OCI-LY1 (cell line): ENCODE measurements at regions not wholly inside any gene's neighbourhood (a gene's known extent, or its start where the extent isn't known, plus 50 kb on each side); places are given as distances from the start of the nearest gene placed in this dataset.

Experiments used
- H2AFZ ChIP-seq: fragments of 200-600 bp; sonication (generic), shearing (Covaris generic); 2 replicates; pipeline ENCODE4 v1.6.0; 2014; ENCODE audit warnings: antibody characterized with exemption, mild to moderate bottlenecking, low read length
- H3F3A ChIP-seq: fragments of 200-600 bp; sonication (generic), shearing (Covaris generic); 2 replicates; pipeline ENCODE4 v1.6.0; 2014; ENCODE audit warnings: mild to moderate bottlenecking, antibody characterized with exemption, low read length, moderate library complexity; ENCODE audit not compliant: insufficient read depth
- H3K27ac ChIP-seq: fragments of 200-600 bp; sonication (generic); 2 replicates; pipeline ENCODE4 v1.5.1; 2014; ENCODE audit warnings: low read length, mixed run types, mild to moderate bottlenecking, low read depth; ENCODE audit not compliant: poor library complexity, severe bottlenecking
- H3K27me3 ChIP-seq: fragments of 200-600 bp; sonication (generic); 2 replicates; pipeline ENCODE4 v1.6.0; 2014; ENCODE audit warnings: antibody characterized with exemption, mild to moderate bottlenecking, low read length, moderate library complexity; ENCODE audit not compliant: insufficient read depth
- H3K36me3 ChIP-seq: fragments of 200-600 bp; sonication (generic); 2 replicates; pipeline ENCODE4 v1.6.1; 2014; ENCODE audit warnings: mild to moderate bottlenecking, antibody characterized with exemption, low read length, moderate library complexity, mixed read lengths; ENCODE audit not compliant: insufficient read depth
- H3K4me1 ChIP-seq: fragments of 200-600 bp; sonication (generic); 2 replicates; pipeline ENCODE4 v1.5.1; 2014; ENCODE audit warnings: mild to moderate bottlenecking, low read length, moderate library complexity; ENCODE audit not compliant: insufficient read depth, severe bottlenecking
- H3K4me2 ChIP-seq: fragments of 200-600 bp; sonication (generic), shearing (Covaris generic); 2 replicates; pipeline ENCODE4 v1.6.1; 2014; ENCODE audit warnings: low read length
- H3K4me3 ChIP-seq: fragments of 200-600 bp; sonication (generic); 2 replicates; pipeline ENCODE4 v1.5.1; 2014; ENCODE audit warnings: low read length, low read depth, mild to moderate bottlenecking, mixed read lengths; ENCODE audit not compliant: poor library complexity, severe bottlenecking
- H3K79me2 ChIP-seq: fragments of 200-600 bp; shearing (Covaris generic); 2 replicates; pipeline ENCODE4 v1.6.1; 2016; ENCODE audit warnings: mixed run types, low read length, mixed read lengths; ENCODE audit not compliant: insufficient read depth
- H3K9ac ChIP-seq: fragments of 200-600 bp; sonication (generic), shearing (Covaris generic); 2 replicates; pipeline ENCODE4 v1.6.1; 2014; ENCODE audit warnings: mild to moderate bottlenecking, low read length, mixed read lengths
- H3K9me2 ChIP-seq: fragments of 200-600 bp; sonication (generic), shearing (Covaris generic); 2 replicates; pipeline ENCODE4 v1.6.1; 2014; ENCODE audit warnings: low read depth, mild to moderate bottlenecking, low read length, mixed read lengths
- H3K9me3 ChIP-seq: fragments of 200-600 bp; shearing (Covaris generic); 2 replicates; pipeline ENCODE4 v1.6.1; 2014; ENCODE audit warnings: low read length, mixed read lengths
- H4K20me1 ChIP-seq: fragments of 200-600 bp; sonication (generic), shearing (Covaris generic); 2 replicates; pipeline ENCODE4 v1.6.0; 2016; ENCODE audit warnings: mild to moderate bottlenecking, low read length; ENCODE audit not compliant: insufficient read depth
- EZH2 ChIP-seq: fragments of 200-600 bp; sonication (generic), shearing (Covaris generic); IDR thresholded peaks from 2 replicates; pipeline ENCODE4 v1.8.0; 2017; ENCODE audit warnings: borderline replicate concordance, mixed run types, mild to moderate bottlenecking, antibody characterized with exemption, low read length, moderate library complexity, mixed read lengths
- TF ChIP-seq, protein P1 (sequence below): fragments of 200-600 bp; sonication (generic), shearing (Covaris generic); IDR thresholded peaks from 2 replicates; pipeline ENCODE4 v1.5.1; 2017; ENCODE audit warnings: mild to moderate bottlenecking, antibody characterized with exemption, low read length, moderate library complexity, mixed read lengths

GRCh38 chr15:56812961-56813360 is 79.7 kb upstream of the ZNF280D start:
- Histone ChIP-seq H3K4me2 (no peak overlapping the region), H3K9me3 (peaks cover 23% of the 10 kb centered on the region), H3K27ac (no peak overlapping the region), H3K4me1 (peaks cover 8% of the 10 kb centered on the region), H4K20me1 (no peaks in the 10 kb centered on the region), H3F3A (0 out of 2 replicates have a peak, but pooled peaks cover 3% of the 10 kb centered on the region), H3K9ac (no peak overlapping the region), H2AFZ (no peak overlapping the region), H3K4me3 (no peak overlapping the region), H3K79me2 (no peaks in the 10 kb centered on the region), H3K27me3 (no peaks in the 10 kb centered on the region), H3K9me2 (no peaks in the 10 kb centered on the region), H3K36me3 (no peaks in the 10 kb centered on the region; the same call in 1 of the 2 replicates)
- no peak for TF ChIP-seq EZH2
- TF ChIP-seq, protein P1, sequence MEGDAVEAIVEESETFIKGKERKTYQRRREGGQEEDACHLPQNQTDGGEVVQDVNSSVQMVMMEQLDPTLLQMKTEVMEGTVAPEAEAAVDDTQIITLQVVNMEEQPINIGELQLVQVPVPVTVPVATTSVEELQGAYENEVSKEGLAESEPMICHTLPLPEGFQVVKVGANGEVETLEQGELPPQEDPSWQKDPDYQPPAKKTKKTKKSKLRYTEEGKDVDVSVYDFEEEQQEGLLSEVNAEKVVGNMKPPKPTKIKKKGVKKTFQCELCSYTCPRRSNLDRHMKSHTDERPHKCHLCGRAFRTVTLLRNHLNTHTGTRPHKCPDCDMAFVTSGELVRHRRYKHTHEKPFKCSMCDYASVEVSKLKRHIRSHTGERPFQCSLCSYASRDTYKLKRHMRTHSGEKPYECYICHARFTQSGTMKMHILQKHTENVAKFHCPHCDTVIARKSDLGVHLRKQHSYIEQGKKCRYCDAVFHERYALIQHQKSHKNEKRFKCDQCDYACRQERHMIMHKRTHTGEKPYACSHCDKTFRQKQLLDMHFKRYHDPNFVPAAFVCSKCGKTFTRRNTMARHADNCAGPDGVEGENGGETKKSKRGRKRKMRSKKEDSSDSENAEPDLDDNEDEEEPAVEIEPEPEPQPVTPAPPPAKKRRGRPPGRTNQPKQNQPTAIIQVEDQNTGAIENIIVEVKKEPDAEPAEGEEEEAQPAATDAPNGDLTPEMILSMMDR, result no peak

DNA sequence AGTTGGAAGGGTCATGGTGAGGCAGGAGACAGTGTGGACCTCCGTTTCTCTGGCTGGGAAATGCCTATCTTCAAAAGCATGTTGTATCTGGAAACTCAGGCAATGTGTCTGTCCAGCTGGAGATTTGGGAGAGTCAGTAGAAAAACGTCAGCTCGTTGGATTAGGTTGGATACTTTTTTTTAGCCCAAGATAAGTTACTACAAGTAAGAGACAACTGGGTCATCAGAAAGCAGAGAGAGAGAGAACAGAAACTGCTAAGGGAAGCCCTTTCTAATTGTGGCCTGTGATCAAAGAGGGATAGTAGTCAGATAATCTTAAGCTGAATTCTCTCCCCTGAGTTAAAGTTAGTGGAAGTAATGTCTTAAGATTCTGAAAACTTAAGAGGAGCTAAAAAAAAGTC is 78.9 kb upstream of the ZNF280D start:
- H3K4me2 ChIP-seq, result no peak overlapping the region

DNA sequence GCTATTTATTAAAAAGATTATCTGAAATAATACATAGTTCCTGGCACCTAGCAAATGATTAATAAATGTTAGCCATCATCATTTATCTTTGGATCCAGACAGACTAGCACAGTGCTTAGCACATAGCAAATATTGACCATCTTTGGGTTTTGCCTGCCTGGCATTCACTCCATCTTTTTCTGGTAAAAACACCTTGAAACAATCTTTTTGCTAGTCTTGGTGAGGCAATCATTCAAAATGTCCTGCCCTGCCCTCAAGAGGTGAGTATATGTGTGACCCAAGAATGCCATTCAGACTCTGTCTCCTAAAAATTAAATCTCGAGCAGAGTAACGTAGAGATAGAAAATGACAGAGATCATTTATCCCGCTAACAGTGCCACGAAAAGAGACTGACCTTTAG is 78.3 kb upstream of the ZNF280D start:
- peaks cover 30% of the 10 kb centered on the region for H3K9me3 ChIP-seq
- no peak overlapping the region for H3K9ac ChIP-seq
- no peak overlapping the region for H2AFZ ChIP-seq
- no peaks in the 10 kb centered on the region for H3K9me2 ChIP-seq
- no peak overlapping the region for H3K27ac ChIP-seq
- no peaks in the 10 kb centered on the region for H3K27me3 ChIP-seq
- H3F3A ChIP-seq, result 0 out of 2 replicates have a peak, but pooled peaks cover 3% of the 10 kb centered on the region
- H3K79me2 ChIP-seq, result no peaks in the 10 kb centered on the region
- H3K4me3 ChIP-seq, result no peak overlapping the region
- no peaks in the 10 kb centered on the region; the same call in 1 of the 2 replicates for H3K36me3 ChIP-seq
- TF ChIP-seq EZH2, result no peak
- TF ChIP-seq, protein P1, result peak; percentile 36; the same call in 1 of the 2 replicates
- H3K4me1 ChIP-seq, result peaks cover 8% of the 10 kb centered on the region
- no peak overlapping the region for H3K4me2 ChIP-seq
- no peaks in the 10 kb centered on the region for H4K20me1 ChIP-seq

More for the DNA sequence above, 78.9 kb upstream of the ZNF280D start:
- peaks cover 30% of the 10 kb centered on the region for H3K9me3 ChIP-seq
- H3K27me3 ChIP-seq, result no peaks in the 10 kb centered on the region
- no peak overlapping the region for H2AFZ ChIP-seq
- H3K4me1 ChIP-seq, result peaks cover 8% of the 10 kb centered on the region
- H3F3A ChIP-seq, result 0 out of 2 replicates have a peak, but pooled peaks cover 3% of the 10 kb centered on the region
- no peak overlapping the region for H3K9ac ChIP-seq
- H3K9me2 ChIP-seq, result no peaks in the 10 kb centered on the region
- H3K36me3 ChIP-seq, result no peaks in the 10 kb centered on the region; the same call in 1 of the 2 replicates
- no peak overlapping the region for H3K27ac ChIP-seq
- H3K79me2 ChIP-seq, result no peaks in the 10 kb centered on the region
- H4K20me1 ChIP-seq, result no peaks in the 10 kb centered on the region
- TF ChIP-seq, protein P1, result no peak
- TF ChIP-seq EZH2, result no peak
- no peak overlapping the region for H3K4me3 ChIP-seq
